ENCODE measurements at regions not wholly inside any gene's neighbourhood (a gene's known extent, or its start where the extent isn't known, plus 50 kb on each side); places are given as distances from the start of the nearest gene placed in this dataset.
A peak's percentile ranks its signal among the peaks of the same experiment; 100 is the strongest.

GRCh38 chr9:4375424-4376200, 75.7 kb upstream of the GLIS3 start:
- Mint-ChIP-seq H3K4me1 (ENCODE audit: unreplicated experiment) (no peaks in the 10 kb centered on the region), H3K9me3 (no peaks in the 10 kb centered on the region), H3K27me3 (peaks cover 3% of the 10 kb centered on the region), H3K4me3 (no peak overlapping the region), H3K27ac (no peak overlapping the region), H3K36me3 (no peaks in the 10 kb centered on the region)
- DNase-seq (ENCODE audit: extremely low spot score, unreplicated experiment): no peak
- TF ChIP-seq CTCF (conservative IDR thresholded peaks at IDR 0.05): peak; percentile 74

GRCh38 chr9:4371108-4371507, 71.2 kb upstream of the GLIS3 start:
- peaks cover 3% of the 10 kb centered on the region for H3K27me3 Mint-ChIP-seq
- no peak for TF ChIP-seq CTCF (conservative IDR thresholded peaks at IDR 0.05)
- no peak overlapping the region for H3K27ac Mint-ChIP-seq
- H3K36me3 Mint-ChIP-seq: no peaks in the 10 kb centered on the region
- no peaks in the 10 kb centered on the region for H3K4me1 Mint-ChIP-seq (ENCODE audit: unreplicated experiment)
- no peak overlapping the region for H3K4me3 Mint-ChIP-seq
- H3K9me3 Mint-ChIP-seq: no peaks in the 10 kb centered on the region
- no peak for DNase-seq (ENCODE audit: extremely low spot score, unreplicated experiment)

GRCh38 chr9:4370501-4370900, 70.6 kb upstream of the GLIS3 start:
- no peaks in the 10 kb centered on the region for H3K9me3 Mint-ChIP-seq
- no peaks in the 10 kb centered on the region for H3K4me1 Mint-ChIP-seq (ENCODE audit: unreplicated experiment)
- H3K36me3 Mint-ChIP-seq: no peaks in the 10 kb centered on the region
- DNase-seq (ENCODE audit: extremely low spot score, unreplicated experiment): no peak
- no peak overlapping the region for H3K4me3 Mint-ChIP-seq
- H3K27me3 Mint-ChIP-seq: no peaks in the 10 kb centered on the region
- no peak for TF ChIP-seq CTCF (conservative IDR thresholded peaks at IDR 0.05)
- no peak overlapping the region for H3K27ac Mint-ChIP-seq

- Mint-ChIP-seq H3K36me3 (no peaks in the 10 kb centered on the region), H3K4me3 (no peak overlapping the region), H3K27ac (no peak overlapping the region), H3K9me3 (peaks cover 4% of the 10 kb centered on the region), H3K27me3 (no peaks in the 10 kb centered on the region), H3K4me1 (ENCODE audit: unreplicated experiment) (peaks cover 11% of the 10 kb centered on the region)
- DNase-seq (ENCODE audit: extremely low spot score, unreplicated experiment): no peak
- peak; percentile 76 for TF ChIP-seq CTCF (conservative IDR thresholded peaks at IDR 0.05)
These were observed 66.9 kb upstream of the GLIS3 start for GRCh38 chr9:4366591-4367330.

GRCh38 chr9:4365055-4365454, 65.2 kb upstream of the GLIS3 start:
- H3K27me3 Mint-ChIP-seq: no peaks in the 10 kb centered on the region
- DNase-seq (ENCODE audit: extremely low spot score, unreplicated experiment): no peak
- TF ChIP-seq CTCF (conservative IDR thresholded peaks at IDR 0.05): no peak
- no peaks in the 10 kb centered on the region for H3K36me3 Mint-ChIP-seq
- H3K4me1 Mint-ChIP-seq (ENCODE audit: unreplicated experiment): peaks cover 18% of the 10 kb centered on the region
- no peak overlapping the region for H3K27ac Mint-ChIP-seq
- H3K9me3 Mint-ChIP-seq: peaks cover 4% of the 10 kb centered on the region
- H3K4me3 Mint-ChIP-seq: no peak overlapping the region

All from type B pancreatic cell (in vitro differentiated cells).